ENCODE measurements at regions not wholly inside any gene's neighbourhood (a gene's known extent, or its start where the extent isn't known, plus 50 kb on each side); places are given as distances from the start of the nearest gene placed in this dataset.

GRCh38 chr2:39615675-39616074 is 50.0 kb upstream of the TMEM178A start:
- H4K20me1 ChIP-seq (ENCODE audit: insufficient read depth, low read length): no peaks in the 10 kb centered on the region
- no peak overlapping the region for H3K4me2 ChIP-seq (ENCODE audit: insufficient read depth, low read length)
- peaks cover 13% of the 10 kb centered on the region for H3K4me1 ChIP-seq (ENCODE audit: insufficient read depth, low read length)
- no peak for TF ChIP-seq CTCF (IDR thresholded peaks at IDR 0.05; ENCODE audit: borderline replicate concordance, extremely low read depth, low read length, poor library complexity, severe bottlenecking)
- TF ChIP-seq EZH2 (IDR thresholded peaks at IDR 0.05; ENCODE audit: borderline replicate concordance, low read depth, low read length, severe bottlenecking): no peak
- no peaks in the 10 kb centered on the region for H3K27me3 ChIP-seq (ENCODE audit: insufficient read depth, low read length, poor library complexity)
- no peaks in the 10 kb centered on the region for H3K79me2 ChIP-seq (ENCODE audit: insufficient read depth, low read length)
- H2AFZ ChIP-seq (ENCODE audit: low read depth, low read length): no peak overlapping the region
- ATAC-seq (ENCODE audit: insufficient read depth, low read depth): no peak
- no peak overlapping the region for H3K9ac ChIP-seq (ENCODE audit: low read depth, low read length)
- H3K36me3 ChIP-seq (ENCODE audit: insufficient read depth, low read length): no peaks in the 10 kb centered on the region
- no peak overlapping the region for H3K4me3 ChIP-seq (ENCODE audit: low read depth in 1 of 2, low read length in 2 of 2)
- no peak overlapping the region for H3K27ac ChIP-seq (ENCODE audit: low read length)
- H3K9me3 ChIP-seq (ENCODE audit: insufficient read depth, low read length, severe bottlenecking): no peaks in the 10 kb centered on the region
- DNase-seq: no peak

Data from DND-41 (cell line).